Upper lobe of left lung (tissue), 4 donors: ENCODE measurements at regions not wholly inside any gene's neighbourhood (a gene's known extent, or its start where the extent isn't known, plus 50 kb on each side); places are given as distances from the start of the nearest gene placed in this dataset.

Source experiments
- CTCF ChIP-seq, 6 experiments: fragments of 450-650 bp in 4 of 6; fragments of 200-600 bp in 2 of 6; sonication (generic) in 2 of 6; IDR thresholded peaks; one replicate each; pipeline ENCODE4 v1.5.1; 2016 to 2019; ENCODE audit warnings: antibody characterized with exemption in 6 of 6
- EP300 ChIP-seq, 4 donors: sonication (generic); formaldehyde crosslinking; IDR thresholded peaks; one replicate each; pipeline ENCODE4 v1.5.1; 2017; ENCODE audit warnings: antibody characterized with exemption in 4 of 4, control low read depth in 2 of 4
- POLR2A ChIP-seq, 4 donors: fragments of 450-650 bp; IDR thresholded peaks; one replicate each; pipeline ENCODE4 v1.5.1; 2016 to 2017; ENCODE audit warnings: antibody characterized with exemption in 4 of 4, mild to moderate bottlenecking in 2 of 4

GRCh38 chr16:65212791-65213190 lies 90.9 kb upstream of the CDH11 start:
- TF ChIP-seq CTCF (IDR thresholded peaks at IDR 0.05) (no peak), EP300 (IDR thresholded peaks at IDR 0.05) (no peak), POLR2A (IDR thresholded peaks at IDR 0.05) (no peak)
